ENCODE measurements at regions not wholly inside any gene's neighbourhood (a gene's known extent, or its start where the extent isn't known, plus 50 kb on each side); places are given as distances from the start of the nearest gene placed in this dataset.
"Not testable (repeated sequence)": the region's sequence is repeated elsewhere in the genome, so short reads cannot be mapped to it uniquely, and the experiment has no call there.

- CTCF ChIA-PET; H3K9me3 ChIP-seq (ENCODE audit: control insufficient read depth, insufficient read depth, low read depth, low read length); H3K36me3 ChIP-seq (ENCODE audit: control insufficient read depth in 2 of 2, insufficient read depth in 1 of 2, low read length in 2 of 2); POLR2A ChIA-PET; H3K4me1 ChIP-seq (ENCODE audit: control insufficient read depth, insufficient read depth, low read length): not testable (repeated sequence)
- Histone ChIP-seq H3K4me3 (ENCODE audit: low read depth, low read length) (peak overlapping the region; percentile 61), H3K27ac (ENCODE audit: extremely low read depth, low read depth, low read length) (peak overlapping the region; percentile 93)
These were observed 53.6 kb upstream of the PLGLB1 start for GRCh38 chr2:87075054-87075790.

- H3K4me1 ChIP-seq (ENCODE audit: control insufficient read depth, insufficient read depth, low read length); CTCF ChIA-PET; H3K36me3 ChIP-seq (ENCODE audit: control insufficient read depth in 2 of 2, insufficient read depth in 1 of 2, low read length in 2 of 2); POLR2A ChIA-PET; H3K9me3 ChIP-seq (ENCODE audit: control insufficient read depth, insufficient read depth, low read depth, low read length): not testable (repeated sequence)
- Histone ChIP-seq H3K4me3 (ENCODE audit: low read depth, low read length) (peak overlapping the region; percentile 61), H3K27ac (ENCODE audit: extremely low read depth, low read depth, low read length) (peak overlapping the region; percentile 93)
- TF ChIP-seq ZBTB26 (tag by site-specific recombination; optimal IDR thresholded peaks at IDR 0.05), result peak; percentile 61
These were observed 54.2 kb upstream of the PLGLB1 start for GRCh38 chr2:87075791-87076252.

GRCh38 chr2:87076253-87077123 is 54.8 kb upstream of the PLGLB1 start:
- TF ChIP-seq PRDM10 (tag by site-specific recombination; IDR thresholded peaks at IDR 0.05) (peak; percentile 96), HIC1 (tag by site-specific recombination; IDR thresholded peaks at IDR 0.05) (0 out of 2 replicates have a peak, but pooled peaks have one; percentile 27), GLIS1 (tag by site-specific recombination; IDR thresholded peaks at IDR 0.05) (peak; percentile 60), ZNF660 (tag by site-specific recombination; IDR thresholded peaks at IDR 0.05) (0 out of 2 replicates have a peak, but pooled peaks have one; percentile 41), ZNF335 (tag by site-specific recombination; conservative IDR thresholded peaks at IDR 0.05) (peak; percentile 66), PATZ1 (tag by site-specific recombination; IDR thresholded peaks at IDR 0.05) (peak; percentile 29; the same call in 1 of the 2 replicates), IKZF3 (tag by site-specific recombination; IDR thresholded peaks at IDR 0.05) (0 out of 2 replicates have a peak, but pooled peaks have one; percentile 28), ZBTB26 (tag by site-specific recombination; optimal IDR thresholded peaks at IDR 0.05) (peak; percentile 80)
- H3K4me1 ChIP-seq (ENCODE audit: control insufficient read depth, insufficient read depth, low read length); H3K36me3 ChIP-seq (ENCODE audit: control insufficient read depth in 2 of 2, insufficient read depth in 1 of 2, low read length in 2 of 2); H3K9me3 ChIP-seq (ENCODE audit: control insufficient read depth, insufficient read depth, low read depth, low read length); POLR2A ChIA-PET; CTCF ChIA-PET: not testable (repeated sequence)
- peak overlapping the region; percentile 61 for H3K4me3 ChIP-seq (ENCODE audit: low read depth, low read length)
- peak overlapping the region; percentile 93 for H3K27ac ChIP-seq (ENCODE audit: extremely low read depth, low read depth, low read length)

- CTCF ChIA-PET; H3K4me1 ChIP-seq (ENCODE audit: control insufficient read depth, insufficient read depth, low read length); H3K9me3 ChIP-seq (ENCODE audit: control insufficient read depth, insufficient read depth, low read depth, low read length); POLR2A ChIA-PET; H3K36me3 ChIP-seq (ENCODE audit: control insufficient read depth in 2 of 2, insufficient read depth in 1 of 2, low read length in 2 of 2): not testable (repeated sequence)
- Histone ChIP-seq H3K4me3 (ENCODE audit: low read depth, low read length) (peak overlapping the region; percentile 50), H3K27ac (ENCODE audit: extremely low read depth, low read depth, low read length) (peak overlapping the region; percentile 93)
These were observed 55.4 kb upstream of the PLGLB1 start for GRCh38 chr2:87077124-87077446.

GRCh38 chr2:87081727-87082126 is 60.1 kb upstream of the PLGLB1 start:
- H3K9me3 ChIP-seq (ENCODE audit: control insufficient read depth, insufficient read depth, low read depth, low read length); H3K27ac ChIP-seq (ENCODE audit: extremely low read depth, low read depth, low read length); H3K4me1 ChIP-seq (ENCODE audit: control insufficient read depth, insufficient read depth, low read length); CTCF ChIA-PET; POLR2A ChIA-PET; H3K4me3 ChIP-seq (ENCODE audit: low read depth, low read length); H3K36me3 ChIP-seq (ENCODE audit: control insufficient read depth in 2 of 2, insufficient read depth in 1 of 2, low read length in 2 of 2): not testable (repeated sequence)
